Ascending aorta (tissue), 2 donors: ENCODE measurements at regions not wholly inside any gene's neighbourhood (a gene's known extent, or its start where the extent isn't known, plus 50 kb on each side); places are given as distances from the start of the nearest gene placed in this dataset.

Source experiments
- DNase-seq, 2 donors: peaks; one replicate each; pipeline ENCODE4 v3.0.0-alpha.2; 2019; ENCODE audit warnings: low spot score in 2 of 2
- H3K27ac ChIP-seq, 2 donors: fragments of 200-600 bp; sonication (generic); one replicate each; pipeline ENCODE4 v1.5.1; 2016 to 2017; ENCODE audit warnings: mild to moderate bottlenecking in 1 of 2
- H3K27me3 ChIP-seq: fragments of 200-600 bp; sonication (generic); one replicate; pipeline ENCODE4 v1.5.1; 2017
- H3K36me3 ChIP-seq, 2 donors: fragments of 200-600 bp; sonication (generic); one replicate each; pipeline ENCODE4 v1.5.1; 2016
- H3K4me1 ChIP-seq, 2 donors: fragments of 200-600 bp; sonication (generic); one replicate each; pipeline ENCODE4 v1.5.1; 2016 to 2017; ENCODE audit warnings: mild to moderate bottlenecking in 1 of 2
- H3K4me3 ChIP-seq, 2 donors: fragments of 200-600 bp; sonication (generic); one replicate each; pipeline ENCODE4 v1.5.1; 2016 to 2017; ENCODE audit warnings: mild to moderate bottlenecking in 1 of 2
- H3K9me3 ChIP-seq, 2 donors: fragments of 200-600 bp; sonication (generic); one replicate each; pipeline ENCODE4 v1.5.1; 2016
- CTCF ChIP-seq, 3 experiments: fragments of 200-600 bp in 2 of 3; fragments of 450-650 bp in 1 of 3; sonication (generic) in 2 of 3; IDR thresholded peaks; one replicate each; pipeline ENCODE4 v1.5.1; 2016 to 2019; ENCODE audit warnings: antibody characterized with exemption in 3 of 3, mild to moderate bottlenecking in 1 of 3, moderate library complexity in 1 of 3
- intact Hi-C: fragments of 100-400 bp; cut with DNase I; formaldehyde crosslinking; loops from one replicate; pipeline ENCODE4 v1.15.1; 2023

DNA sequence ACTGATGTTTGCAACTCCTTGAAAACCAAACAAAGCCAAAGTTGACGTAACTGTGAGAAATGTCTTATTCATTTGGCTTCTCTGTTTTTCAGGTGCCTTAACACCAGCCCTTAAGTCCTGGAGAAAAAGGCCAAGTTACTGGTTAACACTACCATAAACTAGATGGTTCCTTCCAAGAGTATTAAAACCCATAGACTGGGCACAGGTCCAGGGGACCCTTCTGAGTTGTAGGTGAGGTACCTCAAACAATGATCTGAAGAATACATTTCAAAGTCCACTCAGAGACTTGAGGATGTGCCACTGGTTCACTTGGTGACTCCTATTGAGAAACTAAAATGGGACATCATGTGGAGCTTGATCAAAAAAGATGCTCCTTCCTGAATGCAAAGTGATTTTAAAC, 87.0 kb downstream of the NKX6-1 start:
- intact Hi-C loops = no loop called here
- Histone ChIP-seq H3K4me1 (no peaks in the 10 kb centered on the region), H3K36me3 (no peaks in the 10 kb centered on the region), H3K27ac (no peak overlapping the region), H3K9me3 (no peaks in the 10 kb centered on the region), H3K4me3 (no peak overlapping the region), H3K27me3 (no peaks in the 10 kb centered on the region)
- DNase-seq = no peak
- no peak for TF ChIP-seq CTCF (IDR thresholded peaks at IDR 0.05)

GRCh38 chr4:84407554-84408407, 91.3 kb downstream of the NKX6-1 start:
- TF ChIP-seq CTCF (IDR thresholded peaks at IDR 0.05) = no peak
- Histone ChIP-seq H3K27ac (no peak overlapping the region), H3K4me1 (no peaks in the 10 kb centered on the region), H3K4me3 (no peak overlapping the region), H3K9me3 (no peaks in the 10 kb centered on the region), H3K36me3 (no peaks in the 10 kb centered on the region), H3K27me3 (no peaks in the 10 kb centered on the region)
- no peak for DNase-seq
- intact Hi-C loops = no loop called here

- intact Hi-C loops = no loop called here
- H3K9me3 ChIP-seq = no peaks in the 10 kb centered on the region
- no peak overlapping the region for H3K4me3 ChIP-seq
- no peaks in the 10 kb centered on the region for H3K4me1 ChIP-seq
- H3K36me3 ChIP-seq = no peaks in the 10 kb centered on the region
- no peak for DNase-seq
- TF ChIP-seq CTCF (IDR thresholded peaks at IDR 0.05) = no peak
- H3K27me3 ChIP-seq = no peaks in the 10 kb centered on the region
- no peak overlapping the region for H3K27ac ChIP-seq
Observed at GRCh38 chr4:84403656-84404055, 95.4 kb downstream of the NKX6-1 start.

- Histone ChIP-seq H3K36me3 (no peaks in the 10 kb centered on the region), H3K4me3 (no peak overlapping the region), H3K27ac (no peak overlapping the region), H3K4me1 (no peaks in the 10 kb centered on the region), H3K27me3 (no peaks in the 10 kb centered on the region), H3K9me3 (no peaks in the 10 kb centered on the region)
- no peak for TF ChIP-seq CTCF (IDR thresholded peaks at IDR 0.05)
- intact Hi-C loops = no loop called here
- DNase-seq = no peak
Observed at GRCh38 chr4:84401701-84402306, 97.3 kb downstream of the NKX6-1 start.

DNA sequence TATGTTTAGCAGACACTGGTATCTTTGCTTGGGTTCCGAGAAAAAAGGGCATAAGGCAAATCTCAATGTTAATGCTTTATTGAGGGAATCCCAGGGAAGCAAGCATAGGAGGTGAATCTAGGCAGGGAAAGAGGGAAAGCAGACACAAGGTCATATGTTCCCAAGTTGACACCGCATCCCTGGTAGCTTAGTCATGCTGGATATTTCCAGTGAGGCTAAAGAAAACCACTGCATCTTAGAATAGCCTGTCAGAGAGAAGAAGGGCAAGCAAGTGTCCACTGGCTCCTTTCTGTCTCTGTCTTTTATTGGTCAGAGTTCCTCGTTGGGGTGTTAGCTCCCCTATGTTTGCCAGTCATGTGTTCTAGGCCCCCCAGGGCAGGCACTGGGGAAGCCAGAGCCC, 104.7 kb downstream of the NKX6-1 start:
- DNase-seq = no peak
- no peaks in the 10 kb centered on the region for H3K9me3 ChIP-seq
- no peak overlapping the region for H3K4me3 ChIP-seq
- H3K36me3 ChIP-seq = no peaks in the 10 kb centered on the region
- no peaks in the 10 kb centered on the region for H3K4me1 ChIP-seq
- no peak for TF ChIP-seq CTCF (IDR thresholded peaks at IDR 0.05)
- intact Hi-C loops = no loop called here
- H3K27ac ChIP-seq = no peak overlapping the region
- H3K27me3 ChIP-seq = no peaks in the 10 kb centered on the region
